Activated CD4-positive, alpha-beta memory T cell treated with anti-CD3 and anti-CD28 coated beads for 36 hours (primary cell): ENCODE measurements at regions not wholly inside any gene's neighbourhood (a gene's known extent, or its start where the extent isn't known, plus 50 kb on each side); places are given as distances from the start of the nearest gene placed in this dataset.

Source experiments
- CTCF ChIA-PET: fragments of 350-600 bp; sonication (Branson Sonifier 250); formaldehyde crosslinking; loops from one replicate; lab custom pipeline; 2021; ENCODE audit warnings: antibody characterized with exemption, inconsistent platforms; lab: Charles Lee
- POLR2A ChIA-PET: fragments of 350-600 bp; sonication (Branson Sonifier 250); formaldehyde crosslinking; loops from one replicate; lab custom pipeline; 2021; ENCODE audit warnings: antibody characterized with exemption; lab: Charles Lee
- DNase-seq: peaks from one replicate; pipeline ENCODE4 v3.0.0-alpha.2; 2020
- H3K27ac Mint-ChIP-seq: one replicate; pipeline ENCODE4 v1.8.0; 2021; ENCODE audit warnings: mixed read lengths
- H3K27me3 Mint-ChIP-seq: one replicate; pipeline ENCODE4 v1.8.0; 2021; ENCODE audit warnings: mixed read lengths
- H3K36me3 Mint-ChIP-seq: one replicate; pipeline ENCODE4 v1.8.0; 2021; ENCODE audit warnings: mixed read lengths
- H3K4me1 Mint-ChIP-seq: one replicate; pipeline ENCODE4 v1.8.0; 2021; ENCODE audit warnings: low read depth, mixed read lengths
- H3K4me3 Mint-ChIP-seq: one replicate; pipeline ENCODE4 v1.8.0; 2021; ENCODE audit warnings: mild to moderate bottlenecking, mixed read lengths
- H3K9me3 Mint-ChIP-seq: one replicate; pipeline ENCODE4 v1.8.0; 2021; ENCODE audit warnings: mixed read lengths
- intact Hi-C: fragments of 100-400 bp; cut with micrococcal nuclease; formaldehyde crosslinking; loops from one replicate; pipeline ENCODE4 v1.15.1; 2023

- Mint-ChIP-seq H3K4me3 (no peak overlapping the region), H3K9me3 (no peaks in the 10 kb centered on the region), H3K4me1 (no peaks in the 10 kb centered on the region), H3K36me3 (no peaks in the 10 kb centered on the region), H3K27me3 (no peaks in the 10 kb centered on the region), H3K27ac (no peak overlapping the region)
- POLR2A ChIA-PET, result no interaction called here
- CTCF ChIA-PET, result interaction anchor here (1.0 to 1.6 kb wide), 3 partner anchors 11 to 31 kb away, joined by 3 to 7 read pairs (median 4); no protein-coding TSS in a partner anchor
- intact Hi-C loops, result no loop called here
- DNase-seq, result no peak
Measured at GRCh38 chr11:30165652-30166051, 65.2 kb upstream of the FSHB start.

DNA sequence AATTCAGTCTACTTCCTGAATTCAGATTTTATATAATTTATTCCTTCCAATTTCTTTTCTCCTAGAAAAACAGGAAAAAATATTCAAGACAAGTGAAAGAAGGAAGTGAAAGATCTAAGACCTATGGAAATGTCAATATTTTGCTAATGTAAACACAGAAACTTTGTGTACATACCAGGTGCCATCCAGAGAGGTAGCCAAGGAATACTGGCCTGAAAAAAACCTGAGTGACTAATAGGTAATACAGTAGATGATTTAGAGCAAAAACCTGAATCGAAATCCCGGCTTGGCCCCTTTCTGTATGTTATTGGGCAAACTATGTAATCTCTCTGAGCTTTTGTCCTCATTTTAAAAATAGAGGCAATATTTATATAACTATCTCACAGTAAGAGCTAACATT, 59.2 kb upstream of the FSHB start:
- Mint-ChIP-seq H3K4me1 (no peaks in the 10 kb centered on the region), H3K36me3 (no peaks in the 10 kb centered on the region), H3K4me3 (no peak overlapping the region), H3K27ac (no peak overlapping the region), H3K9me3 (no peaks in the 10 kb centered on the region), H3K27me3 (no peaks in the 10 kb centered on the region)
- intact Hi-C loops, result no loop called here
- POLR2A ChIA-PET, result interaction anchor here (0.6 kb wide), 1 partner anchor 12 kb away, joined by 3 read pairs; no protein-coding TSS in a partner anchor
- CTCF ChIA-PET, result interaction anchor here (1.3 to 2.6 kb wide), 2 partner anchors 25 to 28 kb away, joined by 3 to 6 read pairs; no protein-coding TSS in a partner anchor
- DNase-seq, result no peak

- ChIA-PET POLR2A (interaction anchor here (0.6 kb wide), 1 partner anchor 13 kb away, joined by 3 read pairs; no protein-coding TSS in a partner anchor), CTCF (interaction anchor here (0.8 to 2.6 kb wide), 3 partner anchors 24 to 29 kb away, joined by 3 to 6 read pairs (median 3); no protein-coding TSS in a partner anchor)
- H3K4me3 Mint-ChIP-seq, result no peak overlapping the region
- intact Hi-C loops, result no loop called here
- H3K27ac Mint-ChIP-seq, result no peak overlapping the region
- no peaks in the 10 kb centered on the region for H3K36me3 Mint-ChIP-seq
- H3K4me1 Mint-ChIP-seq, result no peaks in the 10 kb centered on the region
- no peaks in the 10 kb centered on the region for H3K9me3 Mint-ChIP-seq
- DNase-seq, result no peak
- no peaks in the 10 kb centered on the region for H3K27me3 Mint-ChIP-seq
Measured at GRCh38 chr11:30172158-30172557, 58.7 kb upstream of the FSHB start.

GRCh38 chr11:30172883-30173311, 57.9 kb upstream of the FSHB start:
- intact Hi-C loops, result no loop called here
- DNase-seq, result no peak
- ChIA-PET CTCF (interaction anchor here (0.8 to 1.3 kb wide), 2 partner anchors 24 to 28 kb away, joined by 3 read pairs; no protein-coding TSS in a partner anchor), POLR2A (no interaction called here)
- H3K4me1 Mint-ChIP-seq, result no peaks in the 10 kb centered on the region
- H3K27me3 Mint-ChIP-seq, result no peaks in the 10 kb centered on the region
- H3K27ac Mint-ChIP-seq, result no peak overlapping the region
- peaks cover 5% of the 10 kb centered on the region for H3K9me3 Mint-ChIP-seq
- H3K4me3 Mint-ChIP-seq, result no peak overlapping the region
- H3K36me3 Mint-ChIP-seq, result no peaks in the 10 kb centered on the region

- Mint-ChIP-seq H3K4me1 (no peaks in the 10 kb centered on the region), H3K4me3 (no peak overlapping the region), H3K36me3 (no peaks in the 10 kb centered on the region), H3K27ac (no peak overlapping the region), H3K27me3 (no peaks in the 10 kb centered on the region), H3K9me3 (peaks cover 9% of the 10 kb centered on the region)
- intact Hi-C loops, result no loop called here
- ChIA-PET POLR2A (no interaction called here), CTCF (no interaction called here)
- DNase-seq, result no peak
Measured at GRCh38 chr11:30174265-30175020, 56.4 kb upstream of the FSHB start.
